SIG-M5 treated with dmso at 0.1 percent for 504 hours (cell line): ENCODE measurements at regions not wholly inside any gene's neighbourhood (a gene's known extent, or its start where the extent isn't known, plus 50 kb on each side); places are given as distances from the start of the nearest gene placed in this dataset.

Source experiments
- DNase-seq: peaks from one replicate; lab custom pipeline; 2025; ENCODE audit not compliant: unreplicated experiment; lab: John Stamatoyannopoulos, UW

- no peak for DNase-seq
Observed at GRCh38 chr4:152236519-152237056, 299.3 kb downstream of the FBXW7 start.

- no peak for DNase-seq
Observed at GRCh38 chr4:152235718-152236117, 300.2 kb downstream of the FBXW7 start.

- no peak for DNase-seq
Observed at GRCh38 chr4:152234571-152234970, 301.3 kb downstream of the FBXW7 start.

- DNase-seq = no peak
Observed at GRCh38 chr4:152232271-152232670, 303.6 kb downstream of the FBXW7 start.

- no peak for DNase-seq
Observed at GRCh38 chr4:152229782-152230289, 306.1 kb downstream of the FBXW7 start.

GRCh38 chr4:152225680-152226079 is 310.2 kb downstream of the FBXW7 start:
- DNase-seq = no peak

- DNase-seq = no peak
Observed at GRCh38 chr4:152224721-152225420, 311.0 kb downstream of the FBXW7 start.

GRCh38 chr4:152224223-152224622 is 311.7 kb downstream of the FBXW7 start:
- DNase-seq = no peak

GRCh38 chr4:152223600-152223999 is 312.3 kb downstream of the FBXW7 start:
- DNase-seq = no peak

GRCh38 chr4:152221816-152222516 is 313.9 kb downstream of the FBXW7 start:
- DNase-seq = no peak

GRCh38 chr4:152220201-152220666 is 315.7 kb downstream of the FBXW7 start:
- DNase-seq = no peak

- DNase-seq = no peak
Observed at GRCh38 chr4:152218576-152218975, 317.3 kb downstream of the FBXW7 start.

GRCh38 chr4:152217896-152218295 is 318.0 kb downstream of the FBXW7 start:
- DNase-seq = no peak

GRCh38 chr4:152211936-152212653 is 323.8 kb downstream of the FBXW7 start:
- no peak for DNase-seq

GRCh38 chr4:152209772-152210493 is 326.0 kb downstream of the FBXW7 start:
- no peak for DNase-seq

GRCh38 chr4:152207378-152207720 is 328.5 kb downstream of the FBXW7 start:
- no peak for DNase-seq

- no peak for DNase-seq
Observed at GRCh38 chr4:152206646-152207377, 329.1 kb downstream of the FBXW7 start.

GRCh38 chr4:152206185-152206584 is 329.7 kb downstream of the FBXW7 start:
- no peak for DNase-seq

GRCh38 chr4:152202415-152202814 is 333.5 kb downstream of the FBXW7 start:
- no peak for DNase-seq
